Astrocyte of the cerebellum (primary cell): ENCODE measurements at regions not wholly inside any gene's neighbourhood (a gene's known extent, or its start where the extent isn't known, plus 50 kb on each side); places are given as distances from the start of the nearest gene placed in this dataset.

Experiments used
- DNase-seq: peaks from one replicate; pipeline ENCODE4 v3.0.0-alpha.2; 2011; ENCODE audit warnings: low read depth
- H3K4me3 ChIP-seq: 2 replicates; pipeline ENCODE4 v1.5.1; 2011; ENCODE audit warnings: mild to moderate bottlenecking, low read depth, low read length, moderate library complexity
- in situ Hi-C: cut with HindIII; loops from 2 replicates; pipeline ENCODE4 v1.10.0; 2017; ENCODE audit warnings: low sequenced_read_pairs
- TF ChIP-seq, protein P1 (sequence below): IDR thresholded peaks from 2 replicates; pipeline ENCODE4 v1.5.1; 2012; ENCODE audit warnings: low read length, low read depth, moderate library complexity, mild to moderate bottlenecking; ENCODE audit errors: missing control alignments

GRCh38 chr14:104437703-104438102 lies 141.9 kb upstream of the C14orf180 start:
- in situ Hi-C loops: no loop called here
- TF ChIP-seq, protein P1, sequence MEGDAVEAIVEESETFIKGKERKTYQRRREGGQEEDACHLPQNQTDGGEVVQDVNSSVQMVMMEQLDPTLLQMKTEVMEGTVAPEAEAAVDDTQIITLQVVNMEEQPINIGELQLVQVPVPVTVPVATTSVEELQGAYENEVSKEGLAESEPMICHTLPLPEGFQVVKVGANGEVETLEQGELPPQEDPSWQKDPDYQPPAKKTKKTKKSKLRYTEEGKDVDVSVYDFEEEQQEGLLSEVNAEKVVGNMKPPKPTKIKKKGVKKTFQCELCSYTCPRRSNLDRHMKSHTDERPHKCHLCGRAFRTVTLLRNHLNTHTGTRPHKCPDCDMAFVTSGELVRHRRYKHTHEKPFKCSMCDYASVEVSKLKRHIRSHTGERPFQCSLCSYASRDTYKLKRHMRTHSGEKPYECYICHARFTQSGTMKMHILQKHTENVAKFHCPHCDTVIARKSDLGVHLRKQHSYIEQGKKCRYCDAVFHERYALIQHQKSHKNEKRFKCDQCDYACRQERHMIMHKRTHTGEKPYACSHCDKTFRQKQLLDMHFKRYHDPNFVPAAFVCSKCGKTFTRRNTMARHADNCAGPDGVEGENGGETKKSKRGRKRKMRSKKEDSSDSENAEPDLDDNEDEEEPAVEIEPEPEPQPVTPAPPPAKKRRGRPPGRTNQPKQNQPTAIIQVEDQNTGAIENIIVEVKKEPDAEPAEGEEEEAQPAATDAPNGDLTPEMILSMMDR: no peak
- no peak overlapping the region for H3K4me3 ChIP-seq
- no peak for DNase-seq

- DNase-seq: no peak
- TF ChIP-seq, protein P1: no peak
- in situ Hi-C loops: no loop called here
- H3K4me3 ChIP-seq: no peak overlapping the region
Measured at GRCh38 chr14:104438166-104438887, 141.2 kb upstream of the C14orf180 start.

- no peak for DNase-seq
- no peak overlapping the region for H3K4me3 ChIP-seq
- in situ Hi-C loops: no loop called here
- TF ChIP-seq, protein P1: no peak
Measured at GRCh38 chr14:104439625-104440024, 139.9 kb upstream of the C14orf180 start.

DNA sequence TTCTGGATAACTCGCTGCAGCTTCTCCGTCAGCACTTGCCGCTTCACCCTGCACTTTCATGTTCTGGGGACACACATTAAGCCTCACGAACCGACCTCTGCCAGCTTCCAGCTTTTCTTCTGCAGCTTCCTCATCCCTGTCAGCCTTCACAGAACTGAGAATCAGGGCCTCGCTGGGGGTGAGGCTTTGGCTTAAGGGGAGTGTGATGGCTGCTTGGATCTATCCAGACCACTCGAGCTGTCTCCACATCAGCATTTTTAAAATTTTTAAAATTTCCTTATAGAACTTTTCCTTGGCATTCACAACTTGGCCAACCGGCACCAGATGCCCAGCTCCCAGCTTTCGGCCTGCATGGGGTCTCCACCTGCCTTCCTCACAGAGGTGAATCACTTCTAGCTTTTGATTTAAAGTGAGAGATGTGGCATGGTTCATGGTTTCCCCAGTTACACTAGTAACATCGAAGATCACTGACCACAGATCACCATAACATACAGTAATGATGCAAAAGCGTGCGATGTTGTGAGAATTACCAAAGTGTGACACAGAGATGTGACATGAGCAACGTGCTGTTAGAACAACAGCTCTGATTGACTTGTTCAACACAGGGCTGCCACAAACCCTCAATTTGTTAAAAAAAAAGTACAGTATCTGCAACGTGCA lies 139.1 kb upstream of the C14orf180 start:
- no peak overlapping the region for H3K4me3 ChIP-seq
- TF ChIP-seq, protein P1: no peak
- no peak for DNase-seq
- in situ Hi-C loops: no loop called here

DNA sequence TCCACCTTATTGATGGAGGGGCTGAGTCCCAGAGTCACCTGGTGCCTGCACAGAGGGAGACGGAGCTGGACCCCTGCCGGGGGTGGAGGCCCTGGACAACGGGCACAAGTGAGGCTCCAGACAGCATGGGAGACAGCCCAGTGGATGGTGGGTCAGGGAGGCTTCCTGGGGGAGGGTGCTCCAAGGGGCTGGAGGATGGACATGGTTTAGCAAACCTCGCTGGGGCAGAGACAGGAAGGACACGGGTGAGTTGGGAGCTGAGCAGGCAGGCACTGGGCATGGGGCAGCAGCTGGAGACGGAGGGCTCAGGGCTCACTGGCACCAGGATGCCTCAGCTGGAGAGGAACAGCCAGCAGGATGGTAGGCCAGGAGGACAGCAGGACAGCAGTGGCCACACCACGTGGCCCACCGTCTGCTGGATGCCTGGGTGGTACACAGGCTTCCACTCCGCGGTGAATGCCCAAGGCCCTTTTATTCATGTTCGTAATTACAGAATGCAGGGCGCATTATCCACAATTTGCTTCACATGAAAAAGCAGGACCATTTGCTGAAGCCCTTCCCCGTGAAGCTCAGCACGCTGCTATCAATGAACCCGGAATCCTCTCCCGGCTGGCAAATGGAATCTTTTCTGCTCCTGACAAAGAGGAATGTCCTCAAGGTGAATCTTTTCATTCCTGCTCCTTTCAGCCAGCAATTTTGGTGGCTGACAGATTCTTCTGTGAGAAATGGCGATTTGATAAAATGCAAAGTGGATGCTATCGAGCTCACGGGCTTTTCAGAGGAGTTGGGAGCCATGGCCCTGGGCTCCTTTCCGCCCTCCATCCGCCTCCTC lies 138.1 kb upstream of the C14orf180 start:
- TF ChIP-seq, protein P1: no peak
- H3K4me3 ChIP-seq: no peak overlapping the region
- in situ Hi-C loops: no loop called here
- DNase-seq: no peak

DNA sequence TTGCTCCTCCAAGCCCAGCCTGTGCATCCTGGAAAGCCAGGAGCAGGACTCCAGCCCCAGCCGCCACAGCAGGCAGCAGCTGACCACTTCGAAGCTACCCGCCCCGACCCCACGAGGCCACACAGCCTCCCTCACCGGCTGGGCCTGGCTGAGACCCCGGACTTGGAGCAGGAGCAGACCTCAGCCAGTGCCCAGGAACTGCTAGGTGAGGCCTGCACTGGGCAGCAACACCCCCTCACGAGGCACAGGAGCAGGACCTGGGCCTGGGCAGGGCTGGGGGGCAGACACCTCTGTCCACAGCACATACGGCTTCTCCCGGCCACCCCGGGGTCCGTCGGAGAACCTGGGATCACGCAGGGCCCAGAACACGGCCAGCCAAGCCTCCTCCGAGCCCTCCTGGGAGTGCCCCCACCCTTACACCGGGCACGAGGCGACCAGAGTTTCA lies 137.4 kb upstream of the C14orf180 start:
- in situ Hi-C loops: no loop called here
- TF ChIP-seq, protein P1: no peak
- DNase-seq: no peak
- no peak overlapping the region for H3K4me3 ChIP-seq
